ENCODE measurements at regions not wholly inside any gene's neighbourhood (a gene's known extent, or its start where the extent isn't known, plus 50 kb on each side); places are given as distances from the start of the nearest gene placed in this dataset.
A peak's percentile ranks its signal among the peaks of the same experiment; 100 is the strongest.

DNA sequence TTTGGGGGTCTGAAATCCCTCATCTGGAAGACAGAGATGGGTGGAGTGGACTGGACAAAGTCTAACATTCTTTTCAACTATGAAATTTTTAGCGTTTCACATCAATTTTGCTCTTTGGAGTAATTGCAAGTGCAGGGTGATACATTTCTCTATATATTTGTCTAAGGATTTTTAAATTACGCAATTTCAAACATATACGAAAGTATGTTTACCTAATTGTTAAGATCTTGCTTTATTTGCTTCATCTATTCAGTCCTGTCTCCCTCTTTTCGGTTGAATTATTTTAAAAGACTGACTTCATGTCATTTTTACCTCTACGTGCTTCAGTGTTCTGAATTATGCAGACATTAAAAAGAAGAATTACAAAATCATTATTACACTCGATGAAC, 101.9 kb upstream of the CREB5 start:
- H3K36me3 ChIP-seq (ENCODE audit: control insufficient read depth, insufficient read depth, low read length), result no peaks in the 10 kb centered on the region
- DNase-seq (ENCODE audit: extremely low read depth in 1 of 4, low spot score in 3 of 4), result no peak
- intact Hi-C loops (cut with micrococcal nuclease), result no loop called here
- no TSS peak for BruUV-seq (replicated peaks)
- CTCF ChIA-PET (ENCODE audit: low intra/inter-chr PET ratio), result no interaction called here
- H3K9me1 ChIP-seq (ENCODE audit: control insufficient read depth, insufficient read depth, low read length), result no peaks in the 10 kb centered on the region
- no peaks in the 10 kb centered on the region for H3K9me3 ChIP-seq (replicated peaks; ENCODE audit: control insufficient read depth, insufficient read depth, low read depth, low read length)
- in situ Hi-C loops (cut with MboI), result no loop called here
- 1% methylated on average over 6 of the region's 6 CpGs for WGBS (ENCODE audit: insufficient coverage, low coverage, missing lambda C conversion rate)
- no peaks in the 10 kb centered on the region for H4K20me1 ChIP-seq (replicated peaks; ENCODE audit: control insufficient read depth, insufficient read depth, low read length)
- ATAC-seq, result no peak
- H2AFZ ChIP-seq (ENCODE audit: low read depth, low read length), result no peak overlapping the region
- H3K27me3 ChIP-seq (ENCODE audit: control insufficient read depth in 2 of 2, insufficient read depth in 2 of 2, low read length in 2 of 2), result peaks cover 4 to 28% of the 10 kb centered on the region in 2 experiments; a peak in 3 of 5 replicates
- POLR2A ChIA-PET, result no interaction called here
- no peak for TF ChIP-seq SRSF3 (IDR thresholded peaks at IDR 0.05; ENCODE audit: insufficient read depth, low read length)
- TF ChIP-seq CHCHD3 (CRISPR knock-in tag; IDR thresholded peaks at IDR 0.05), result no peak
- TF ChIP-seq CEBPB (tag; IDR thresholded peaks at IDR 0.05), result peak; percentile 54
- TF ChIP-seq MTA3 (IDR thresholded peaks at IDR 0.05; ENCODE audit: borderline replicate concordance), result no peak
- TF ChIP-seq MCM3 (IDR thresholded peaks at IDR 0.05), result no peak
- no peak for TF ChIP-seq ZBED1 (IDR thresholded peaks at IDR 0.05)
- TF ChIP-seq, protein P1, sequence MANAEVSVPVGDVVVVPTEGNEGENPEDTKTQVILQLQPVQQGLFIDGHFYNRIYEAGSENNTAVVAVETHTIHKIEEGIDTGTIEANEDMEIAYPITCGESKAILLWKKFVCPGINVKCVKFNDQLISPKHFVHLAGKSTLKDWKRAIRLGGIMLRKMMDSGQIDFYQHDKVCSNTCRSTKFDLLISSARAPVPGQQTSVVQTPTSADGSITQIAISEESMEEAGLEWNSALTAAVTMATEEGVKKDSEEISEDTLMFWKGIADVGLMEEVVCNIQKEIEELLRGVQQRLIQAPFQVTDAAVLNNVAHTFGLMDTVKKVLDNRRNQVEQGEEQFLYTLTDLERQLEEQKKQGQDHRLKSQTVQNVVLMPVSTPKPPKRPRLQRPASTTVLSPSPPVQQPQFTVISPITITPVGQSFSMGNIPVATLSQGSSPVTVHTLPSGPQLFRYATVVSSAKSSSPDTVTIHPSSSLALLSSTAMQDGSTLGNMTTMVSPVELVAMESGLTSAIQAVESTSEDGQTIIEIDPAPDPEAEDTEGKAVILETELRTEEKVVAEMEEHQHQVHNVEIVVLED (CRISPR knock-in tag; IDR thresholded peaks at IDR 0.05), result no peak
- no peak for TF ChIP-seq CEBPG (CRISPR knock-in tag; IDR thresholded peaks at IDR 0.05)
- TF ChIP-seq CEBPG (tag; conservative IDR thresholded peaks at IDR 0.05 in 1 of 2, IDR thresholded peaks at IDR 0.05 in 1 of 2), result peak; percentile 22 to 44; a peak in 1 of 4 replicates
- no peak overlapping the region for H3K27ac ChIP-seq (ENCODE audit: extremely low read depth, low read depth, low read length)
- no peaks in the 10 kb centered on the region for H3K79me2 ChIP-seq (ENCODE audit: control insufficient read depth, insufficient read depth, low read length)
- no peak overlapping the region for H3K9ac ChIP-seq (ENCODE audit: insufficient read depth in 1 of 2, low read depth in 2 of 2, low read length in 2 of 2)
- no peak overlapping the region for H3K4me3 ChIP-seq
- no peaks in the 10 kb centered on the region for H3K4me1 ChIP-seq (replicated peaks in 1 of 2; ENCODE audit: control insufficient read depth in 2 of 2, insufficient read depth in 2 of 2, low read length in 2 of 2)
- no peak overlapping the region for H3K4me2 ChIP-seq (ENCODE audit: insufficient read depth, low read length)
- no peak for FAIRE-seq
